GM18499 (cell line): ENCODE measurements at regions not wholly inside any gene's neighbourhood (a gene's known extent, or its start where the extent isn't known, plus 50 kb on each side); places are given as distances from the start of the nearest gene placed in this dataset.

ENCODE experiments used
- ATAC-seq: cut with Tn5 transposase; IDR thresholded peaks from one replicate; pipeline ENCODE4 v1.9.1; 2021; ENCODE audit warnings: moderate number of reproducible peaks; ENCODE audit not compliant: insufficient read depth, unreplicated experiment

GRCh38 chr12:30874455-30875321 is 51.9 kb upstream of the TSPAN11 start:
- ATAC-seq, result no peak

DNA sequence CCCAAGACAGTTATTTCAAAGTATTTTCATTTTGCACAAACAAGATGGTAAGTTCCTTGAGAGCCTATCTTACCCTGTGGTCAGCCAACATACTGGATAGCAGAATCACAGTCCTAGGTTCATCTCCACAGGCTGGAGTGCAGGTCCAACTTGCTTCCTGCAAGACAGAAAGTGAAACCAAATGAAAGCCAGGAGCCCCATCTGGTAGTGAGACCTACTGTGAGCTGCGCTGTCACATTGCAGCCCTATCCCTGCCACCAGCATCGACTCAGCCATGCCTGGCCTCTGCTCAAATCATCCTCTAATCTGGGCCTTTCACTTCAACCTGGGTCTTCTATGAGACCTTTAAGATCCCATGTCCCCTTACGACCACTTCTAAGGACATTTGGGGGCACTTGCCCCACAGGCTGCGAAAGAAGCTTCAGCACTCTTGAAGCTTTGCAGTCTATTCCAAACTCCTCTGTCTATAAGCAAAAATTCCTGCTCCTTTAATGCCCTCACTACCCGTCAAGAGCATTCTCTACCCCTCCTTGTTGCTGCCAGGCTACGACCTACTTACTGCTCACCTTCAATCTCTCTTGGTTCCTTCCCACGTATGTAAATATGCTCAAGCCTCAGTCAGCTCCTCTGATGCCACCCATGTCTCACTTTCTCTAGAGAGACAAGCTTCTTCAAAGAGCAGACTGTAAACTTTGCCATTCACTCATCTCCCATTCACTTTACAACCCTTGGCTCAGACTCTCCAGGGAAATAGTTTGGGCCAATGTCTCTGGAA is 55.9 kb upstream of the TSPAN11 start:
- ATAC-seq, result no peak

DNA sequence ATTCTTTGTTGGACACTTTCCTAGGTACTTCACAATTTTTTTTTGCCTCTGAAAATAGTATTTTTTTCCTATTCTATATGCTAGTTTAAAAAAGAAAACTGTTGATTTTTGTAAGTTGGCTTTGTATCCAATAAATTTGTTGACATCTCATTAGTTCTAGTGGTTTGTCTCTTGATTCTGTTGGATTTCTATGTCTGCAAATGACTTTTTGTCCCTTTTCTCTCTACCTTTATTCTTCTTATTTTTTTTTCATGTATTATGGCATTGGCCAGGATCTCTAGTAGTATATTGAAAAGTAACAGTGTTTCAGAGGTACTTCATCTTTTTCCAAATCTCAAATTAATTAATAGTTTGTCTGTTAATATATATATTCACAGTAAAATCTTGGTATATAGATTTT is 59.1 kb upstream of the TSPAN11 start:
- no peak for ATAC-seq

GRCh38 chr12:30866256-30866655 is 60.3 kb upstream of the TSPAN11 start:
- no peak for ATAC-seq

- ATAC-seq, result no peak
Observed at GRCh38 chr12:30863839-30864238, 62.7 kb upstream of the TSPAN11 start.

DNA sequence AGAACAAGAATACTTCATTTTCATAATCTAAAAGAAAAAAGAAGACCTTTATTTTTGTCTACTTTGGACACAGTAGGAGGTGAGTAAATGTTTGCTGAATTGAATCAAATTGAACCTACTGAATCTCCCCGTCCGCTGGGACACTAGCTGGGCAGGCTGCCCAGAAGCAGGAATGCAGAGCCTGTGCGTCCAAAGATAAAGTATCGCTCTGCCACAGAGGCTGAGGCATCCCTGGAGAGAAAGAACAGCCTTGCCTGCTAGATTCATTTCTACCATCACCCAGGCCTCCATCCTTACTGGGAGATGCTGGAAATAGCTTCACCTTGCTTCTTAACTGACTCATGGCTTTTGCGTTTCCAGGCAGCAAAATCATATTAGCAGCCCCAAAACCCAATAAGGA is 64.1 kb upstream of the TSPAN11 start:
- no peak for ATAC-seq

DNA sequence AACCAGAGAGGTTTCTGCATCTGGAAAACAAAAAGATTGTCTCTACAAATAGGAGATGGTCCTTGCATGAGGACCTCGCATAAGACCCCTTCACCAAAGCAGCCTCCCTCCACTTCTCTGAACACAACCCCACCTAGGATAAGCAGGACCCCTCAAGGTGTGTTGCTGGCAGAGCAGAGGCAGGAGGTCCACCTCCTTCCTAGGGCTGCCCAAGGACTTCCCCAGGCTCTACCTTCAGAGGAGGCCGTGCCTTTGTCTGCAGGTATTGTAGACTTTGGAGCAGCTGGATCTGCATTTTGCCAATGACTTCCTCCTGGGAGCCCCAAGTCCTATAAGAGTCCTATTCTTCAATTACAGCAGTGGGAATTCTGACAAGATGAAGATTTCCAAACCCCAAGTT is 67.3 kb upstream of the TSPAN11 start:
- no peak for ATAC-seq

GRCh38 chr12:30858471-30858870 is 68.1 kb upstream of the TSPAN11 start:
- peak; percentile 69 for ATAC-seq

- no peak for ATAC-seq
Observed at GRCh38 chr12:30853561-30854133, 72.9 kb upstream of the TSPAN11 start.

- no peak for ATAC-seq
Observed at GRCh38 chr12:30850684-30851083, 75.9 kb upstream of the TSPAN11 start.

GRCh38 chr12:30847259-30847658 is 79.3 kb upstream of the TSPAN11 start:
- ATAC-seq, result no peak

DNA sequence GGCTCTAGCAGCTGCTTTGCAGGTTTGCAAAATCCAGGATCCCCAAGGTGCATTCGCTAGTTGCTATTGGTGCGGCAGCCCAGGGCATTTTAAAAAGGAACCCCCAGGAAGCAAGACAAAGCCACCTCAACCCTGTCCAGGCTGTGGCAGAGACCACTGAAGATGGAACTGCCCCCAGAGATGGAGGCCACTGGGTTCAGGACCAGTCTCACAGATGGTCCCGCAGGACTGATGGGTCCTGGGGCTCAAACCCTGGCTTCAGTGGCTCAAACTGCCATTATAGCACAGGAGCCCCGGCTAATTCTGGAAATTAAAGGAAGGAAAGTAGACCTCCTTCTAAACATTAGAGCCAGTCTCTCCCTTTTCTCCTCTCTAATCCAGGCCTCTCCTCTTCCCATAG is 79.8 kb upstream of the TSPAN11 start:
- ATAC-seq, result no peak

- no peak for ATAC-seq
Observed at GRCh38 chr12:30845676-30846075, 80.9 kb upstream of the TSPAN11 start.

GRCh38 chr12:30843211-30843610 is 83.3 kb upstream of the TSPAN11 start:
- no peak for ATAC-seq

GRCh38 chr12:30840715-30841114 is 85.8 kb upstream of the TSPAN11 start:
- ATAC-seq, result no peak

- no peak for ATAC-seq
Observed at GRCh38 chr12:30839643-30840220, 85.0 kb upstream of the CAPRIN2 start.

GRCh38 chr12:30837595-30837994 is 82.8 kb upstream of the CAPRIN2 start:
- no peak for ATAC-seq

DNA sequence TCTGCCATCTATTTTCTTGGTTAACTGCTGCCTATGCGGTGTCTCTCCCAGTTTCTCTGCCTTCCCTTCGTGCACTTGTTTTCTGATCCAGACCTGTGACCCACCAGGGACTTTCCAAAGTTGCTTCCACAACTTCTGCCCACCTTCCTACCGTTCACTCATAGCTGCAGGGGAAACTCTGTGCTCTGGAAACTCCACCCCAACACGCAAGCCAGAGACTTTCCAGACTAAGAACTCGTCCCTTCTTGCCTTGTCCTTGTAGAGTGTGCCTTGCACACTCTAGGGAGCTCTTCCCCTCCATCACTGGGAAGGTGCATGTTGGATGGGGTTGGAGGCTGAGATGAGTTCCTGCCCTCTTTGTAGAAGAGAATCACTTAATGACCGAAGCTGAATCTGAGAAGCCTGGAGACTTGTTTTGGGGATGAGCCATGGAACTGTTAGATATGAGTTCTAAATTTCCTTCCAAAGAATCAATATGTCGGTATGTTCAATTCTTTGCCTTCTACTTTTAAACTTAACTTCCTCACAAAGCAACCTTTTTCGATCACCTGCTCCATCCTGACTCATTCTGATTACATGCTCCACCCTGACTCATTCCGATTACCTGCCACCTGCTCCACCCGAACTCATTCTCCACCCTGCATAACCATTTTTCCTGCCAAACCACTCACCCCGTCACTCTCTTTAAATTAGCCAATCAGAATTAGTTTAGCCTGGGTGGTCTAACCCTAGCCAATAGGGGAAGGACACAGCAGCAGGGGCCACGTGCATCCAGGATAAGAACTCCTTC is 82.1 kb upstream of the CAPRIN2 start:
- no peak for ATAC-seq

GRCh38 chr12:30835216-30835615 is 80.5 kb upstream of the CAPRIN2 start:
- no peak for ATAC-seq

DNA sequence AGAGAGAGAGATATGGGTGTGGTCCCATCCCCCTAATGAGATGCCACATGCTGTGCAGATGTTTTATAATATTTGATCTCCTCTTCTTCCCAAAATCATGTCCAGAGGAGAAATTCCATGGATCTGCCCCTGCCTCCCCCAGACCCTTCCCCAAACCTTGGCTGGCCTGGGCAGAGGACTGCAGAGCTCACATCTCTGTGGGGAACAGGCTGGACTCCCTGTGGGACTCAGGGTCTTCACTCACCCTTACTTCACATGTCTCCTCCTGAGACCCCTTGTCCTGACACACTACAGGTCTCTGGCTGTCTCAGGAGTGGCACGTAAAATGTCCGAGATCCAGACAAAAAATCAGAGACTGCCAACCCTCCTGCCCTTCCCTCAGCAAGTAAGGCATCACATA is 76.0 kb upstream of the CAPRIN2 start:
- no peak for ATAC-seq
